Activated CD4-positive, alpha-beta memory T cell treated with anti-CD3 and anti-CD28 coated beads, Interleukin-2, amount 10 ng/mL, durations not matched to agents 7 days and 5 days (primary cell): ENCODE measurements at regions not wholly inside any gene's neighbourhood (a gene's known extent, or its start where the extent isn't known, plus 50 kb on each side); places are given as distances from the start of the nearest gene placed in this dataset.

ENCODE experiments used
- CTCF ChIA-PET: fragments of 350-600 bp; sonication (Branson Sonifier 250); formaldehyde crosslinking; loops from one replicate; lab custom pipeline; 2021; ENCODE audit warnings: antibody characterized with exemption, inconsistent platforms; lab: Charles Lee
- POLR2A ChIA-PET: fragments of 350-600 bp; sonication (Branson Sonifier 250); formaldehyde crosslinking; loops from one replicate; lab custom pipeline; 2021; ENCODE audit warnings: antibody characterized with exemption; lab: Charles Lee
- DNase-seq: peaks from one replicate; pipeline ENCODE4 v3.0.0-alpha.2; 2020
- H3K27ac Mint-ChIP-seq: one replicate; pipeline ENCODE4 v1.8.0; 2021; ENCODE audit warnings: mild to moderate bottlenecking, mixed read lengths
- H3K27me3 Mint-ChIP-seq: one replicate; pipeline ENCODE4 v1.8.0; 2021; ENCODE audit warnings: mixed read lengths
- H3K36me3 Mint-ChIP-seq: one replicate; pipeline ENCODE4 v1.8.0; 2021; ENCODE audit warnings: low read depth, mixed read lengths
- H3K4me1 Mint-ChIP-seq: one replicate; pipeline ENCODE4 v1.8.0; 2021; ENCODE audit warnings: mixed read lengths
- H3K4me3 Mint-ChIP-seq: one replicate; pipeline ENCODE4 v1.8.0; 2021; ENCODE audit warnings: mild to moderate bottlenecking, mixed read lengths
- H3K9me3 Mint-ChIP-seq: one replicate; pipeline ENCODE4 v1.8.0; 2021; ENCODE audit warnings: mixed read lengths

DNA sequence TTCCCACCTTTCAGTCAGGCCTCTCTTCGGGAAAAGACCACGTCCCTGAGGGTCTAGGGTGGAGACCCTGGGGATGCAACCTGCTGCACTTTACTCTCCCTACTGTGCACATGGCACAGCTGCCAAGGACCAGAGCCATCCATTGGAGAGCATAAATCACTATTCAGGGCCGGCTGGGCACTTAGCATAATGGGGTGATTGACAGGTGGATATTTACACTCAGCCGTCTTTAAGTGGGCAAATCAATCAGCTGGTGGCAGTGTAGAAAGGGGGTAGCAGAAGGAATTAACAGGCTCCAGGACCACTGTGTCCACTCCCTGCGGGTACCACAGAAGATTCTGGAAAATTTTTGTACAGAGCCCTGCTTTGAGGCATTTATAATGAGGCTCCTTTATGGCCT, 87.3 kb upstream of the IRX6 start:
- Mint-ChIP-seq H3K27ac (no peak overlapping the region), H3K4me3 (no peak overlapping the region), H3K4me1 (no peaks in the 10 kb centered on the region), H3K9me3 (no peaks in the 10 kb centered on the region), H3K36me3 (no peaks in the 10 kb centered on the region), H3K27me3 (no peaks in the 10 kb centered on the region)
- no peak for DNase-seq
- ChIA-PET POLR2A (no interaction called here), CTCF (no interaction called here)

DNA sequence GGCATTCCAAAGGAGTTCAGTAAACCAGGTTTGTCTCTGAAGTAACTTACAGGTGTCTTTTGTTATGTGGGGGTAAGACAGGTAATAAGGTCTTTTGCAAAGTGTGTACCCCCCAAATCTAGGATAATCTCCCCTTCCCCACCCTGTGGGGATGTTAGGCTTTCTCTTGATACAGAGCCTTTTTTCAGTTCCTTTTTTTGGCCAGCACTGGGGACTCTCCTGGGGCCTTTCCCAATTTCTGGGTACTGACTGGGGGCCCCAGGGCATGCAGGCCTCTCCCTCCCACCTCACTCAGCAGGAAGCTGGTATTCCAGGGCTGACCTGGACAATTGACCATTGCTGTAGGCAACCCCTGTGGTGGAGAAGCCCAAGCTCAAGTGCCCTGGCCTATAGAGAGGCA, 84.3 kb upstream of the IRX6 start:
- no peaks in the 10 kb centered on the region for H3K36me3 Mint-ChIP-seq
- CTCF ChIA-PET, result no interaction called here
- no peak overlapping the region for H3K27ac Mint-ChIP-seq
- no peak overlapping the region for H3K4me3 Mint-ChIP-seq
- H3K9me3 Mint-ChIP-seq, result no peaks in the 10 kb centered on the region
- POLR2A ChIA-PET, result no interaction called here
- no peaks in the 10 kb centered on the region for H3K4me1 Mint-ChIP-seq
- no peak for DNase-seq
- no peaks in the 10 kb centered on the region for H3K27me3 Mint-ChIP-seq

DNA sequence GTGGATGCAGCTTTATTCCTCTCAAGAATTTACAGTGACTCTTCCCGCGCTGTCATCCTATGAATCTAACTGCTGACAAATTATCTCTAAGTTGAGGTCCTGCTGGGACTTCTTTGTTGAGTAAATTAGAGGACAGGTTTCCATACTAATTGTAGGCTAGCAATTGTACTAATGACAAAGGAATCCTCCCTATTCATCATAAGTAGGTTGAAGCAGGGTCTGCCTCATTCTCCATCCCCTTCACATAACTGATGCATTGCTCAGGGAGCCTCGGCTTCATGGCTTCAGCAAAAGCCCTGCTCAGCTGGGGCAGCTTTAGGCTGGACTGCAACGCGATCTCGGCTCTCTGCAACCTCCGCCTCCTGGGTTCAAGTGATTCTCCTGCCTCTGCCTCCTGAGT, 83.1 kb upstream of the IRX6 start:
- H3K9me3 Mint-ChIP-seq, result no peaks in the 10 kb centered on the region
- no peaks in the 10 kb centered on the region for H3K27me3 Mint-ChIP-seq
- H3K4me1 Mint-ChIP-seq, result no peaks in the 10 kb centered on the region
- ChIA-PET POLR2A (no interaction called here), CTCF (no interaction called here)
- DNase-seq, result no peak
- no peak overlapping the region for H3K27ac Mint-ChIP-seq
- no peak overlapping the region for H3K4me3 Mint-ChIP-seq
- H3K36me3 Mint-ChIP-seq, result no peaks in the 10 kb centered on the region

DNA sequence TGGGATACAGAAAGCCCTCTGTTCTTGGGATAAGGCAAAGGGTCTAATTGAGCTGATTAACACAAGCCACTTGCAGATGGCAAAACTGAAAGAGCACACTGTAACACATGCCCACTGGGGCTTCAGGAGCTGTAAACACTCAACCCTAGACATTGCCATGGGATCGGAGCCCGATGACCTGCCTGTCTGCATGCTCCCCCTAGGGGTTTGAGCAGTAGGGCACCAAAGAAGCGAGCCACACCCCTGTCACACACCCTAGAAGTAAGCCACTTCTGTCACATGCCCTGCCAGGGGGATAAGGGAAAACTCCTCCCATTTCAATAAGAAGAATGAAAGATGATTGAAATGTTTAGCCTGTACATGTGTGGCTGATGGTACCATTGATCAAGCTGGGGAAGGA, 81.3 kb upstream of the IRX6 start:
- no peak overlapping the region for H3K4me3 Mint-ChIP-seq

GRCh38 chr16:55248058-55248457, 75.9 kb upstream of the IRX6 start:
- Mint-ChIP-seq H3K36me3 (no peaks in the 10 kb centered on the region), H3K4me3 (no peak overlapping the region), H3K27ac (no peak overlapping the region), H3K9me3 (no peaks in the 10 kb centered on the region), H3K4me1 (peaks cover 1% of the 10 kb centered on the region), H3K27me3 (no peaks in the 10 kb centered on the region)
- ChIA-PET CTCF (no interaction called here), POLR2A (no interaction called here)
- DNase-seq, result no peak

More for the DNA sequence above, 81.3 kb upstream of the IRX6 start:
- Mint-ChIP-seq H3K27me3 (no peaks in the 10 kb centered on the region), H3K4me1 (no peaks in the 10 kb centered on the region), H3K9me3 (no peaks in the 10 kb centered on the region), H3K27ac (no peak overlapping the region), H3K36me3 (no peaks in the 10 kb centered on the region)
- ChIA-PET CTCF (no interaction called here), POLR2A (no interaction called here)
- DNase-seq, result no peak

DNA sequence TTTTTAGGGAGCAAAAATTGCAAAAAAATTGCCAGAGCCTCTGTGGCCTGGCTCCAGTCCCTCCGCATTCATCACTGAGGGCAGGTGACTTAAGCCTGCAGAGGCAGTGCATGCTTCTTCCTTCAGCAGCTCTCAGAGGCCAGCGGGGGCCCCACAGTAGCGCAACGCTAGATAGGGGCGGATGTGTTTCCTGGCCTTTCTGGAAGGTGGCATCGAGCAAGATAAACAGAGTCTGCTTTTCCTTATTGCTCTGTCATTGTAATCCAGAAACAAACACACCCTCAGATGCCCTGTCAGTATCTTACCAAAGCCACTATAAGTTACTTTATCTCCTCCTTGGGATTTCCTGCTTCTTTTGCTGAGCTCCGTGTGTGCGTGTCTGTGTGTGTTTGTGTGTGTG, 75.5 kb upstream of the IRX6 start:
- H3K9me3 Mint-ChIP-seq, result no peaks in the 10 kb centered on the region
- no peak overlapping the region for H3K4me3 Mint-ChIP-seq
- CTCF ChIA-PET, result interaction anchor here (0.5 kb wide), 1 partner anchor 1697 kb away, joined by 4 read pairs; no protein-coding TSS in a partner anchor
- no peaks in the 10 kb centered on the region for H3K27me3 Mint-ChIP-seq
- DNase-seq, result no peak
- H3K4me1 Mint-ChIP-seq, result peaks cover 1% of the 10 kb centered on the region
- H3K27ac Mint-ChIP-seq, result no peak overlapping the region
- H3K36me3 Mint-ChIP-seq, result no peaks in the 10 kb centered on the region
- POLR2A ChIA-PET, result no interaction called here

DNA sequence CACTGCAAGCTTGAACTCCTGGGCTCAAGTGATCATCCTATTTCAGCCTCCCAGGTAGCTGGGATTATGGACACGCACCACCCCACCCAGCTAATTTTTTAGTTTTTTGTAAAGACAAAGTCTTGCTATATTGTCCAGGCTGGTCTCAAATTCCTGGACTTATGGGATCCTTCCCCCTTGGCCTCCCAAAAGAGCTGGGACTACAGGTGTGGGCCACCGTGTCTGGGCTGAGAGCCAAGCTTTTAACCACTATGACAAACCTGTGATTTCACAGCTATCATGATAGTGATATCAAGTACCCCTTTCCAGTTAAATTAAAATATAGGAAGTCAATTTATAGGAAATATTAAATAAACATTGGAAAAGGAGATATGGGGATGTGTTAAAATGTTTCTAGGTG, 74.6 kb upstream of the IRX6 start:
- peaks cover 1% of the 10 kb centered on the region for H3K4me1 Mint-ChIP-seq
- CTCF ChIA-PET, result no interaction called here
- POLR2A ChIA-PET, result no interaction called here
- DNase-seq, result no peak
- no peak overlapping the region for H3K27ac Mint-ChIP-seq
- H3K36me3 Mint-ChIP-seq, result no peaks in the 10 kb centered on the region
- H3K27me3 Mint-ChIP-seq, result no peaks in the 10 kb centered on the region
- no peak overlapping the region for H3K4me3 Mint-ChIP-seq
- no peaks in the 10 kb centered on the region for H3K9me3 Mint-ChIP-seq

GRCh38 chr16:55249936-55250335, 74.1 kb upstream of the IRX6 start:
- Mint-ChIP-seq H3K36me3 (no peaks in the 10 kb centered on the region), H3K27ac (no peak overlapping the region), H3K27me3 (no peaks in the 10 kb centered on the region), H3K4me3 (no peak overlapping the region), H3K9me3 (no peaks in the 10 kb centered on the region), H3K4me1 (peaks cover 1% of the 10 kb centered on the region)
- DNase-seq, result no peak
- POLR2A ChIA-PET, result no interaction called here
- CTCF ChIA-PET, result no interaction called here

- Mint-ChIP-seq H3K4me3 (no peak overlapping the region), H3K36me3 (no peaks in the 10 kb centered on the region), H3K4me1 (peaks cover 1% of the 10 kb centered on the region), H3K27me3 (no peaks in the 10 kb centered on the region), H3K27ac (no peak overlapping the region), H3K9me3 (no peaks in the 10 kb centered on the region)
- CTCF ChIA-PET, result no interaction called here
- no peak for DNase-seq
- POLR2A ChIA-PET, result no interaction called here
Measured at GRCh38 chr16:55250701-55251100, 73.3 kb upstream of the IRX6 start.

DNA sequence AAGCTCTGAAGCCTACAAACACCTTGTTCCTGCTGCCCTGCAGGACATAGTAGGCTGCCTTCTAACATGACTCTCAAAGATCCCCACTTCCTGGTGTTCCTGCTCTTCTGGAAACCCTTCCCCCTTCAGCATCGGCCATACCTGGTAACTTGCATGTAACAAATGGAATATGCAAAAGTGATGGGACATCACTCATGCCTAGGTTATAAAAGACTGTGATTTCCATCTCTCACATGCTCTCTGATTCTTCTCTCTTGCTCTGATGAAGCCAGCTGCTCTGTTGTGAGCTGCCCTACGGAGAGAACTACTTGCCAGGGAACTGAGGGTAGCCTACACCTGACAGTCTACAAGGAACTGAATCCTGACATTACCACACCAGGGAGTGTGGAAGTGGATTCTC, 72.9 kb upstream of the IRX6 start:
- H3K4me1 Mint-ChIP-seq, result peaks cover 1% of the 10 kb centered on the region
- H3K27ac Mint-ChIP-seq, result no peak overlapping the region
- no peaks in the 10 kb centered on the region for H3K36me3 Mint-ChIP-seq
- ChIA-PET CTCF (no interaction called here), POLR2A (no interaction called here)
- H3K4me3 Mint-ChIP-seq, result no peak overlapping the region
- no peak for DNase-seq
- no peaks in the 10 kb centered on the region for H3K9me3 Mint-ChIP-seq
- no peaks in the 10 kb centered on the region for H3K27me3 Mint-ChIP-seq

DNA sequence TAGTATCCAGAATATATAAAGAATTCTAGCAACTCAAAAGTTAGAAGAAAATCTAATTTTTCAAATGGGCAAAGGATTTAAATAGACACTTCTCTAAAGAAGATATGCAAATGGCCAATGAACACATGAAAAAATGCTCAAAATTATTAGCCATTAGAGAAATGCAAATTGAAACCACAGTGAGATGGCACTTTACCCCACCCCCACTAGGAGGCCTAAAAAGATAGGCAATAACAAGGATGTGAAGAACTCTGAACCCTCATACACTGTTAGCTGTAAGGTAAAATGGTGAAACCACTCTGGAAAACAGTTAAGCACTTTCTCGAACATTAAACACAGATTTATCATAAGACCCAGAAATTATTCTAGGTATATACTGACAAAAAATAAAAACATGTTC, 71.4 kb upstream of the IRX6 start:
- CTCF ChIA-PET, result no interaction called here
- H3K4me3 Mint-ChIP-seq, result no peak overlapping the region
- no peak for DNase-seq
- H3K27me3 Mint-ChIP-seq, result no peaks in the 10 kb centered on the region
- H3K9me3 Mint-ChIP-seq, result no peaks in the 10 kb centered on the region
- no peak overlapping the region for H3K27ac Mint-ChIP-seq
- POLR2A ChIA-PET, result no interaction called here
- peaks cover 1% of the 10 kb centered on the region for H3K4me1 Mint-ChIP-seq
- H3K36me3 Mint-ChIP-seq, result no peaks in the 10 kb centered on the region

- Mint-ChIP-seq H3K36me3 (no peaks in the 10 kb centered on the region), H3K4me3 (no peak overlapping the region), H3K4me1 (no peaks in the 10 kb centered on the region), H3K9me3 (no peaks in the 10 kb centered on the region), H3K27me3 (no peaks in the 10 kb centered on the region), H3K27ac (no peak overlapping the region)
- no peak for DNase-seq
- ChIA-PET CTCF (no interaction called here), POLR2A (no interaction called here)
Measured at GRCh38 chr16:55253987-55254386, 70.0 kb upstream of the IRX6 start.

DNA sequence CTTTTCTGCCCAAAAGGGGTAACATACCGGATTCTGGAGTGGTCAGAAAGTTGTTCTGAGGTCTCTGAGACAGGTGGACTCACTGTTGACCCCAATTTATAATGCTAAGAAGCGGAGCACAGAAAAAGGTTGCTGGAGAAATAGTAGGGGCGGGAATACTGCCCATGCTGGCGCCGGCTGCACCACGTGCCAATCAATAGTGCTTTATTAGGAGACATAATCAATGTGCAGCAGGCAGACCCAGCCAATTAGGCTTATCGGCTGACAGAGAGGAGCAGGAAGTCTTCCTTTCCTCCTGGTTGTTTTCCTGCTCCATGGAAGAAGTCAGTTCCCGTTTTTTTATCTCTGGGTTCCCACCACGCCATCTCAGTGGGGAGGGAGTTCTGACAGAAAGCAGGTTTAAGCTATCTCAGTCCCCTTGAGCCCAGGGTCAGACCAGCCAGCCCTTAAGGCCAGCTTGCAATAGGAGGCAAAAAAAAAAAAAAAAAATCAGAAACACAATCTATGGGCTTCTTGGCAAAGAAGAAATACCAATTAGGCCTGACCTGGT, 68.2 kb upstream of the IRX6 start:
- H3K4me3 Mint-ChIP-seq, result no peak overlapping the region
- H3K27ac Mint-ChIP-seq, result no peak overlapping the region
- H3K9me3 Mint-ChIP-seq, result no peaks in the 10 kb centered on the region
- H3K27me3 Mint-ChIP-seq, result no peaks in the 10 kb centered on the region
- no peaks in the 10 kb centered on the region for H3K36me3 Mint-ChIP-seq
- ChIA-PET CTCF (no interaction called here), POLR2A (no interaction called here)
- DNase-seq, result no peak
- no peaks in the 10 kb centered on the region for H3K4me1 Mint-ChIP-seq

DNA sequence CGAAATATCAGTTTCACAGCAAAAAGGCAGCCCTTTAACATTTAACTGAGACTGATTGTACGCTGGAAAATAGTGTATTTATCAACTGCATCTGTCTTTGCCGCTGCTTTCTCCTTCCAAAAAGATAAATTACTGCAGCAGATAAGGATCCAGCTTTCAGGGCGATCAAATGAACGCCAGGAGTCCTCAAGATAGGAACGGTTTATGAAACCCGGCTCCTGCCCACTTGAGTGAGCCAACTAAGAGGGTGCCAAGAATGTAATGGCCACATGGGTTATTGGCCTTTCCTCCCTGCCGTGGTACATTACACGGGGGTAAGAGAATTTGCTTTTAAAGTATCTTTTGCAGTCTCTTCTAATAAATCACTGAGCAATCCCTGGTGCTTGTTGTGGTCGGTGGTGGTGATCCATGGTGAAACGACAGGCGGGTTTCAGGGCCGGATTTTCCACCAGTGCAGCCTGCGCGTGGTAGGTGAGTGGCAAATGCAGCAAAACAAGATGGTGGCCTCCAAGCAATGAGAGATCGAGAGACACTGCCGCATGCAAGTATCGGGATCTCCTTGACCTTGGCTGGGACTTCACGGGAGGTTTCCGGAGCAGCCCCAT, 67.5 kb upstream of the IRX6 start:
- POLR2A ChIA-PET, result no interaction called here
- H3K27me3 Mint-ChIP-seq, result no peaks in the 10 kb centered on the region
- no peak for DNase-seq
- no peaks in the 10 kb centered on the region for H3K36me3 Mint-ChIP-seq
- no peak overlapping the region for H3K27ac Mint-ChIP-seq
- no peaks in the 10 kb centered on the region for H3K4me1 Mint-ChIP-seq
- H3K4me3 Mint-ChIP-seq, result no peak overlapping the region
- no peaks in the 10 kb centered on the region for H3K9me3 Mint-ChIP-seq
- CTCF ChIA-PET, result interaction anchor here (1.6 kb wide), 1 partner anchor 10 kb away, joined by 4 read pairs; no protein-coding TSS in a partner anchor
